Peyer's patch (tissue), 4 donors: ENCODE measurements at regions not wholly inside any gene's neighbourhood (a gene's known extent, or its start where the extent isn't known, plus 50 kb on each side); places are given as distances from the start of the nearest gene placed in this dataset.

Source experiments
- POLR2A ChIP-seq, 2 donors: fragments of 450-650 bp; IDR thresholded peaks; one replicate each; pipeline ENCODE4 v1.5.1; 2017; ENCODE audit warnings: antibody characterized with exemption in 2 of 2, mild to moderate bottlenecking in 2 of 2, moderate library complexity in 2 of 2
- TF ChIP-seq, protein P1 (sequence below), 6 experiments: fragments of 450-650 bp in 4 of 6; fragments of 200-600 bp in 2 of 6; sonication (generic) in 1 of 6; IDR thresholded peaks; one replicate each; pipeline ENCODE4 v1.5.1; 2017 to 2019; ENCODE audit warnings: antibody characterized with exemption in 6 of 6, mild to moderate bottlenecking in 3 of 6, moderate library complexity in 1 of 6

GRCh38 chr21:38119793-38120192, 137.0 kb upstream of the KCNJ15 start:
- TF ChIP-seq, protein P1, sequence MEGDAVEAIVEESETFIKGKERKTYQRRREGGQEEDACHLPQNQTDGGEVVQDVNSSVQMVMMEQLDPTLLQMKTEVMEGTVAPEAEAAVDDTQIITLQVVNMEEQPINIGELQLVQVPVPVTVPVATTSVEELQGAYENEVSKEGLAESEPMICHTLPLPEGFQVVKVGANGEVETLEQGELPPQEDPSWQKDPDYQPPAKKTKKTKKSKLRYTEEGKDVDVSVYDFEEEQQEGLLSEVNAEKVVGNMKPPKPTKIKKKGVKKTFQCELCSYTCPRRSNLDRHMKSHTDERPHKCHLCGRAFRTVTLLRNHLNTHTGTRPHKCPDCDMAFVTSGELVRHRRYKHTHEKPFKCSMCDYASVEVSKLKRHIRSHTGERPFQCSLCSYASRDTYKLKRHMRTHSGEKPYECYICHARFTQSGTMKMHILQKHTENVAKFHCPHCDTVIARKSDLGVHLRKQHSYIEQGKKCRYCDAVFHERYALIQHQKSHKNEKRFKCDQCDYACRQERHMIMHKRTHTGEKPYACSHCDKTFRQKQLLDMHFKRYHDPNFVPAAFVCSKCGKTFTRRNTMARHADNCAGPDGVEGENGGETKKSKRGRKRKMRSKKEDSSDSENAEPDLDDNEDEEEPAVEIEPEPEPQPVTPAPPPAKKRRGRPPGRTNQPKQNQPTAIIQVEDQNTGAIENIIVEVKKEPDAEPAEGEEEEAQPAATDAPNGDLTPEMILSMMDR (IDR thresholded peaks at IDR 0.05): no peak
- TF ChIP-seq POLR2A (IDR thresholded peaks at IDR 0.05): no peak
